Panc1 (cell line): ENCODE measurements at regions not wholly inside any gene's neighbourhood (a gene's known extent, or its start where the extent isn't known, plus 50 kb on each side); places are given as distances from the start of the nearest gene placed in this dataset.

Experiments
- ATAC-seq: fragments of 200-7000 bp; cut with Tn5 transposase; 2 replicates; pipeline ENCODE4 v1.9.1; 2020; ENCODE audit warnings: mild to moderate bottlenecking, moderate library complexity
- BruUV-seq: library from RNA; stranded (reverse); fragments of 400-500 nt; replicated peaks from 2 replicates; lab custom pipeline; 2021; lab: Mats Ljungman, UMichigan
- CTCF ChIA-PET: fragments of 300-600 bp; sonication (Branson Sonifier 250); formaldehyde crosslinking; loops from one replicate; lab custom pipeline; 2022; ENCODE audit warnings: antibody characterized with exemption; lab: Charles Lee
- POLR2A ChIA-PET: fragments of 300-600 bp; sonication (Branson Sonifier 250); formaldehyde crosslinking; loops from one replicate; lab custom pipeline; 2022; ENCODE audit warnings: antibody characterized with exemption; lab: Charles Lee
- DNase-seq: peaks from one replicate; pipeline ENCODE4 v3.0.0-alpha.2; 2010; ENCODE audit warnings: low read depth, low spot score
- H3K27ac ChIP-seq: 2 replicates; pipeline ENCODE4 v1.5.1; 2011; ENCODE audit warnings: mild to moderate bottlenecking, low read length, inconsistent platforms
- H3K27me3 ChIP-seq: fragments of 200-500 bp; sonication (Bioruptor generic); 2 replicates; pipeline ENCODE4 v1.6.0; 2014; ENCODE audit warnings: low read length, inconsistent platforms; ENCODE audit not compliant: control insufficient read depth, insufficient read depth
- H3K36me3 ChIP-seq: fragments of 200-500 bp; sonication (Bioruptor generic); 2 replicates; pipeline ENCODE4 v1.5.1; 2014; ENCODE audit warnings: inconsistent platforms, mild to moderate bottlenecking, low read length, moderate library complexity; ENCODE audit not compliant: control insufficient read depth, insufficient read depth
- H3K4me1 ChIP-seq: 2 replicates; pipeline ENCODE4 v1.5.1; 2011; ENCODE audit warnings: inconsistent platforms, mild to moderate bottlenecking, low read length, moderate library complexity; ENCODE audit not compliant: control insufficient read depth, insufficient read depth
- H3K4me3 ChIP-seq, 2 experiments: 2 replicates each; pipeline ENCODE4 v1.5.1; 2011 to 2012; ENCODE audit warnings: low read depth in 2 of 2, low read length in 2 of 2, mild to moderate bottlenecking in 2 of 2, inconsistent platforms in 1 of 2, moderate library complexity in 1 of 2
- H3K9me3 ChIP-seq: fragments of 200-500 bp; sonication (Bioruptor generic); 2 replicates; pipeline ENCODE4 v1.5.1; 2014; ENCODE audit warnings: low read depth, mild to moderate bottlenecking, inconsistent platforms, low read length, moderate library complexity; ENCODE audit not compliant: control insufficient read depth, insufficient read depth
- CTCF ChIP-seq: fragments of 450-650 bp; IDR thresholded peaks from 2 replicates; pipeline ENCODE4 v1.5.1; 2017; ENCODE audit warnings: mild to moderate bottlenecking
- POLR2AphosphoS5 ChIP-seq: IDR thresholded peaks from 2 replicates; pipeline ENCODE4 v1.6.1; 2012; ENCODE audit warnings: mild to moderate bottlenecking, low read depth, low read length, moderate library complexity
- REST ChIP-seq, 2 experiments: IDR thresholded peaks; 2 replicates each; pipeline ENCODE4 v1.6.1; 2011 to 2012; ENCODE audit warnings: low read depth in 2 of 2, control low read depth in 1 of 2, low read length in 1 of 2, mild to moderate bottlenecking in 1 of 2, moderate library complexity in 1 of 2; ENCODE audit not compliant: insufficient read depth in 1 of 2
- SIN3A ChIP-seq: IDR thresholded peaks from 2 replicates; pipeline ENCODE4 v1.6.1; 2012; ENCODE audit warnings: low read depth, mild to moderate bottlenecking, low read length, moderate library complexity, borderline replicate concordance; ENCODE audit not compliant: insufficient read depth
- TCF7L2 ChIP-seq: IDR thresholded peaks from 2 replicates; pipeline ENCODE4 v1.6.1; 2011; ENCODE audit warnings: mild to moderate bottlenecking, low read depth, low read length, inconsistent platforms
- in situ Hi-C: cut with HindIII; loops from 2 replicates; pipeline ENCODE4 v1.10.0; 2016; ENCODE audit warnings: low sequenced_read_pairs, low pct_unique_long_range_greater_than_20kb
- intact Hi-C: fragments of 100-400 bp; cut with micrococcal nuclease; formaldehyde crosslinking; loops from one replicate; pipeline ENCODE4 v1.10.0; 2022; ENCODE audit not compliant: unreplicated experiment

GRCh38 chr1:200240656-200241055, 169.2 kb downstream of the ZNF281 start:
- CTCF ChIA-PET: no interaction called here
- Histone ChIP-seq H3K27me3 (no peaks in the 10 kb centered on the region), H3K4me3 (no peak overlapping the region), H3K36me3 (no peaks in the 10 kb centered on the region), H3K27ac (no peak overlapping the region), H3K9me3 (no peaks in the 10 kb centered on the region), H3K4me1 (peaks cover 7% of the 10 kb centered on the region; the same call in 1 of the 2 replicates)
- POLR2A ChIA-PET: interaction anchor here (0.6 kb wide), 1 partner anchor 18 kb away, joined by 3 read pairs; no protein-coding TSS in a partner anchor
- intact Hi-C loops (no loop called here), in situ Hi-C loops (no loop called here)
- DNase-seq: no peak
- TF ChIP-seq REST (IDR thresholded peaks at IDR 0.05; ENCODE audit: insufficient read depth in 1 of 2, low read depth in 2 of 2, low read length in 1 of 2) (no peak), SIN3A (no peak), CTCF (no peak), TCF7L2 (no peak), POLR2AphosphoS5 (no peak)
- no peak for ATAC-seq
- no TSS peak for BruUV-seq

DNA sequence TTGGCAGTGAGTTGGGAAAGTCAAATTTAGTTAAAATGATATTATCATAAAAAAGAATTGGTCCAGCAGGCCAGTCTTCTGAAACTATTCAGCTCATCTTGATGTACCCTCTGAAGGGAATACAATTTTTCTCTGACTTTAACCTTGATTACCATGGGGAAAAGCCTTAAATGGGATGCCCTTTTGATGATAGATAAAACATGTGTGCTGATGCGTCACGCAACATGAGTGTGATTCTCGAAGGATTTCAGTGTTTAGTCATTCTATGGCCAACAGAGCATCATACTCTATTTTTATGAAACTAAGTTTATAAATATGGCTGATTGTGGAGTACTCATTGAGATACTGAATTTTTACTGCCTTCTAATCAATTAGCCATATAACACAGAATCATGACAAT, 171.5 kb downstream of the ZNF281 start:
- no peak overlapping the region for H3K4me3 ChIP-seq
- POLR2A ChIA-PET: no interaction called here
- H3K9me3 ChIP-seq: no peaks in the 10 kb centered on the region
- ATAC-seq (no peak), DNase-seq (no peak)
- no peaks in the 10 kb centered on the region for H3K27me3 ChIP-seq
- CTCF ChIA-PET: no interaction called here
- no peaks in the 10 kb centered on the region for H3K36me3 ChIP-seq
- in situ Hi-C loops: loop anchor here (10.0 kb wide), 1 partner anchor 404 kb away; no protein-coding TSS in a partner anchor
- peaks cover 6% of the 10 kb centered on the region; the same call in 1 of the 2 replicates for H3K4me1 ChIP-seq
- no TSS peak for BruUV-seq
- intact Hi-C loops: no loop called here
- no peak for TF ChIP-seq SIN3A
- TF ChIP-seq TCF7L2: no peak
- no peak for TF ChIP-seq CTCF
- H3K27ac ChIP-seq: no peak overlapping the region
